Neural cell (in vitro differentiated cells): ENCODE measurements at regions not wholly inside any gene's neighbourhood (a gene's known extent, or its start where the extent isn't known, plus 50 kb on each side); places are given as distances from the start of the nearest gene placed in this dataset.

ENCODE experiments used
- H2AFZ ChIP-seq: fragments of 200-600, 300-800 bp; sonication (generic), shearing (Covaris generic); 2 replicates; pipeline ENCODE4 v1.6.0; 2014; ENCODE audit warnings: low read depth, mild to moderate bottlenecking, antibody characterized with exemption, low read length, moderate library complexity
- H3F3A ChIP-seq: fragments of 200-600 bp; shearing (Covaris generic); 2 replicates; pipeline ENCODE4 v1.6.1; 2016; ENCODE audit warnings: mild to moderate bottlenecking, moderate library complexity, mixed read lengths, antibody characterized with exemption, low read length; ENCODE audit not compliant: insufficient read depth, poor library complexity, severe bottlenecking
- H3K27ac ChIP-seq: fragments of 200-600, 300-800 bp; sonication (generic), shearing (Covaris generic); 2 replicates; pipeline ENCODE4 v1.5.1; 2014; ENCODE audit warnings: mild to moderate bottlenecking, low read length, moderate library complexity
- H3K27me3 ChIP-seq: fragments of 300-800, 200-600 bp; sonication (generic), shearing (Covaris generic); 2 replicates; pipeline ENCODE4 v1.6.0; 2014; ENCODE audit warnings: mild to moderate bottlenecking, low read depth, low read length, moderate library complexity; ENCODE audit not compliant: insufficient read depth
- H3K36me3 ChIP-seq: fragments of 300-800, 200-600 bp; sonication (generic), shearing (Covaris generic); 2 replicates; pipeline ENCODE4 v1.5.1; 2014; ENCODE audit warnings: mild to moderate bottlenecking, antibody characterized with exemption, low read length, moderate library complexity; ENCODE audit not compliant: insufficient read depth
- H3K4me2 ChIP-seq: fragments of 300-800, 200-600 bp; sonication (generic), shearing (Covaris generic); 2 replicates; pipeline ENCODE4 v1.6.0; 2014; ENCODE audit warnings: mild to moderate bottlenecking, low read length
- H3K4me3 ChIP-seq: fragments of 300-800, 200-600 bp; sonication (generic), shearing (Covaris generic); 2 replicates; pipeline ENCODE4 v1.5.1; 2014; ENCODE audit warnings: mild to moderate bottlenecking, low read length, moderate library complexity
- H3K79me2 ChIP-seq: fragments of 200-600 bp; shearing (Covaris generic); replicated peaks from 2 replicates; pipeline ENCODE4 v1.6.0; 2014; ENCODE audit warnings: mild to moderate bottlenecking, low read length, moderate library complexity; ENCODE audit not compliant: insufficient read depth
- H3K9ac ChIP-seq: fragments of 300-800, 200-600 bp; sonication (generic), shearing (Covaris generic); 2 replicates; pipeline ENCODE4 v1.6.1; 2016; ENCODE audit warnings: mild to moderate bottlenecking, low read length, mixed read lengths
- H3K9me2 ChIP-seq: fragments of 200-600 bp; shearing (Covaris generic); 2 replicates; pipeline ENCODE4 v1.6.1; 2016; ENCODE audit warnings: mild to moderate bottlenecking, low read length, mixed read lengths; ENCODE audit not compliant: insufficient read depth
- H3K9me3 ChIP-seq: fragments of 200-600, 300-800 bp; sonication (generic), shearing (Covaris generic); 2 replicates; pipeline ENCODE4 v1.6.1; 2016; ENCODE audit warnings: mild to moderate bottlenecking, mixed run types, low read length, moderate library complexity, mixed read lengths
- H4K20me1 ChIP-seq: fragments of 200-600 bp; shearing (Covaris generic); 2 replicates; pipeline ENCODE4 v1.6.1; 2016; ENCODE audit warnings: mild to moderate bottlenecking, mixed run types; ENCODE audit not compliant: insufficient read depth
- EP300 ChIP-seq: fragments of 450-650 bp; conservative IDR thresholded peaks from 2 replicates; pipeline ENCODE4 v1.6.1; 2014; ENCODE audit warnings: antibody characterized with exemption, mild to moderate bottlenecking, moderate library complexity; ENCODE audit not compliant: poor library complexity, severe bottlenecking
- EZH2 ChIP-seq: fragments of 200-600, 300-800 bp; shearing (Covaris generic), sonication (generic); IDR thresholded peaks from 2 replicates; pipeline ENCODE4 v1.6.1; 2014; ENCODE audit warnings: antibody characterized with exemption, low read length, borderline replicate concordance, mild to moderate bottlenecking; ENCODE audit not compliant: insufficient read depth, poor library complexity, severe bottlenecking
- MXI1 ChIP-seq: fragments of 450-650 bp; conservative IDR thresholded peaks from 2 replicates; pipeline ENCODE4 v1.6.1; 2014; ENCODE audit warnings: antibody characterized with exemption, mild to moderate bottlenecking; ENCODE audit not compliant: poor library complexity, severe bottlenecking
- POLR2AphosphoS5 ChIP-seq: IDR thresholded peaks from 2 replicates; pipeline ENCODE4 v1.6.1; 2012
- RAD21 ChIP-seq: fragments of 450-650 bp; conservative IDR thresholded peaks from 2 replicates; pipeline ENCODE4 v1.6.1; 2014; ENCODE audit warnings: antibody characterized with exemption, mild to moderate bottlenecking, moderate library complexity
- REST ChIP-seq: IDR thresholded peaks from 2 replicates; pipeline ENCODE4 v1.6.1; 2012; ENCODE audit warnings: borderline replicate concordance
- SMC3 ChIP-seq: fragments of 450-650 bp; conservative IDR thresholded peaks from 2 replicates; pipeline ENCODE4 v1.6.1; 2014; ENCODE audit warnings: antibody characterized with exemption, mild to moderate bottlenecking, moderate library complexity; ENCODE audit not compliant: poor library complexity
- TAF1 ChIP-seq: IDR thresholded peaks from 2 replicates; pipeline ENCODE4 v1.6.1; 2012; ENCODE audit warnings: low read depth
- TF ChIP-seq, protein P1 (sequence below): fragments of 450-650 bp; IDR thresholded peaks from 2 replicates; pipeline ENCODE4 v1.5.1; 2014; ENCODE audit warnings: antibody characterized with exemption, mild to moderate bottlenecking, moderate library complexity; ENCODE audit not compliant: poor library complexity, severe bottlenecking

- no peaks in the 10 kb centered on the region for H4K20me1 ChIP-seq
- H3K9ac ChIP-seq, result no peak overlapping the region
- H3K36me3 ChIP-seq, result no peaks in the 10 kb centered on the region
- TF ChIP-seq EP300, result no peak
- TF ChIP-seq, protein P1, sequence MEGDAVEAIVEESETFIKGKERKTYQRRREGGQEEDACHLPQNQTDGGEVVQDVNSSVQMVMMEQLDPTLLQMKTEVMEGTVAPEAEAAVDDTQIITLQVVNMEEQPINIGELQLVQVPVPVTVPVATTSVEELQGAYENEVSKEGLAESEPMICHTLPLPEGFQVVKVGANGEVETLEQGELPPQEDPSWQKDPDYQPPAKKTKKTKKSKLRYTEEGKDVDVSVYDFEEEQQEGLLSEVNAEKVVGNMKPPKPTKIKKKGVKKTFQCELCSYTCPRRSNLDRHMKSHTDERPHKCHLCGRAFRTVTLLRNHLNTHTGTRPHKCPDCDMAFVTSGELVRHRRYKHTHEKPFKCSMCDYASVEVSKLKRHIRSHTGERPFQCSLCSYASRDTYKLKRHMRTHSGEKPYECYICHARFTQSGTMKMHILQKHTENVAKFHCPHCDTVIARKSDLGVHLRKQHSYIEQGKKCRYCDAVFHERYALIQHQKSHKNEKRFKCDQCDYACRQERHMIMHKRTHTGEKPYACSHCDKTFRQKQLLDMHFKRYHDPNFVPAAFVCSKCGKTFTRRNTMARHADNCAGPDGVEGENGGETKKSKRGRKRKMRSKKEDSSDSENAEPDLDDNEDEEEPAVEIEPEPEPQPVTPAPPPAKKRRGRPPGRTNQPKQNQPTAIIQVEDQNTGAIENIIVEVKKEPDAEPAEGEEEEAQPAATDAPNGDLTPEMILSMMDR, result no peak
- H3K79me2 ChIP-seq, result no peaks in the 10 kb centered on the region
- no peak overlapping the region for H3K4me2 ChIP-seq
- H3K27me3 ChIP-seq, result no peaks in the 10 kb centered on the region
- no peaks in the 10 kb centered on the region for H3F3A ChIP-seq
- H3K4me3 ChIP-seq, result no peak overlapping the region
- no peak overlapping the region for H2AFZ ChIP-seq
- no peaks in the 10 kb centered on the region for H3K9me3 ChIP-seq
- H3K9me2 ChIP-seq, result no peaks in the 10 kb centered on the region
- no peak overlapping the region for H3K27ac ChIP-seq
These were observed 216.8 kb upstream of the EEF2KMT start for GRCh38 chr16:5314377-5314776.

DNA sequence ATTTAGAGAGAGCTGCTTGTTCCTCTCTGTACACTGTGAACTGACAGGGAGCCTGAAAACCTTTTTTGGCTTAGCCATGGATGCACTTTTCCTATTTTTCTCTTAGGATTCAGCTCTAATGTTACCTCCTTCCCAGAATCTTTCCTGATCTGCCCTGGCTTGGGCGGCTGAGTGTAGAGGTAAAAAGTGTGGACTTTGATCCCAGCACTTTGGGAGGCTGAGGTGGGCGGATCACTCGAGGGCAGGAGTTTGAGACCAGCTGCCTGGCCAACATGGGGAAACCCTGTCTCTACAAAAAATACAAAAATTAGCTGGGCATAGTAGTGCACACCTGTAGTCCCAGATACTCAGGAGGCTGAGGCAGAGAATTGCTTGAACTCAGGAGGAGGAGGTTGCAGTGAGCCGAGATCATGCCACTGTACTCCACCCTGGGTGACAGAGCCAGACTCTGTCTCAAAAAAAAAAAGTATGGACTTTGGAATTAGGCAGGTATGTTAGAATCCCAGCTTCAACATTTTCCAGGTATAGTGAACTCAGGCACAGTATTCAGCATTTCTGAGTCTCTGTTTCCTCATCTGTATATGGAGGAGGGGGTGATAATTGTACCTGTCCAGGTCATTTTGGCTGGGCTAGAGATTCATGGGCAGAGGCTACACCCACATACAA lies 212.5 kb upstream of the EEF2KMT start:
- no peaks in the 10 kb centered on the region for H3K36me3 ChIP-seq
- no peaks in the 10 kb centered on the region for H4K20me1 ChIP-seq
- no peaks in the 10 kb centered on the region for H3K9me3 ChIP-seq
- no peak overlapping the region for H2AFZ ChIP-seq
- H3K4me2 ChIP-seq, result no peak overlapping the region
- H3K4me3 ChIP-seq, result no peak overlapping the region
- H3F3A ChIP-seq, result no peaks in the 10 kb centered on the region
- H3K79me2 ChIP-seq, result no peaks in the 10 kb centered on the region
- no peak overlapping the region for H3K27ac ChIP-seq
- no peak for TF ChIP-seq POLR2AphosphoS5
- TF ChIP-seq EP300, result no peak
- no peak overlapping the region for H3K9ac ChIP-seq
- H3K27me3 ChIP-seq, result no peaks in the 10 kb centered on the region
- H3K9me2 ChIP-seq, result no peaks in the 10 kb centered on the region

DNA sequence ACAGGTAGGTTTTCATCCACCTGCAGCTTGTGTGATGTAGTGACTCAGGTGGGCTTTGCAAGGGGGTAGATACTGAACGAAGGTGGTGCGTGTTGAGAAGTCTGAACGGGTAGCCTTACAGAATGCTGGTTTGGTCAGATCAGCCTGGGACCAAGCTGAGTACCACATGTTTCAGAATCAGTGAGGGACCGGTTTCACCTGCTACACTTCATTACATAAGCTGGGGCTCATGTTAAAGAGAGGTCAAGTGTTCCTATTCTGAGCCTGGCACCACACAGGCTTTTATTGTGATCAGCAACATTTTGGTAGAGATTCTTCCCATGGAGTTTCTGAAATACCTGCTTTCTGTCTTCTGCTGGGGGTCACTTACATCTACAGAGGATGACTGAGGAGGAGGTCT lies 207.4 kb upstream of the EEF2KMT start:
- H3K36me3 ChIP-seq, result no peaks in the 10 kb centered on the region
- no peaks in the 10 kb centered on the region for H3K9me2 ChIP-seq
- no peaks in the 10 kb centered on the region for H3K79me2 ChIP-seq
- H3K9me3 ChIP-seq, result no peaks in the 10 kb centered on the region
- H2AFZ ChIP-seq, result no peak overlapping the region
- TF ChIP-seq POLR2AphosphoS5 (no peak), SMC3 (no peak), TAF1 (no peak), REST (no peak), MXI1 (no peak), EZH2 (no peak), RAD21 (no peak), EP300 (no peak)
- TF ChIP-seq, protein P1, result no peak
- no peak overlapping the region for H3K27ac ChIP-seq
- no peaks in the 10 kb centered on the region for H3F3A ChIP-seq
- H4K20me1 ChIP-seq, result no peaks in the 10 kb centered on the region
- H3K4me2 ChIP-seq, result no peak overlapping the region
- no peak overlapping the region for H3K4me3 ChIP-seq
- no peaks in the 10 kb centered on the region for H3K27me3 ChIP-seq
- no peak overlapping the region for H3K9ac ChIP-seq
